Vagina (tissue), 2 donors: ENCODE measurements at regions not wholly inside any gene's neighbourhood (a gene's known extent, or its start where the extent isn't known, plus 50 kb on each side); places are given as distances from the start of the nearest gene placed in this dataset.

Experiments
- DNase-seq, 2 donors: peaks; one replicate each; pipeline ENCODE4 v3.0.0-alpha.2; 2017; ENCODE audit errors: extremely low spot score in 2 of 2
- H3K27ac ChIP-seq: fragments of 200-600 bp; sonication (generic); one replicate; pipeline ENCODE4 v1.5.1; 2019
- H3K27me3 ChIP-seq: fragments of 200-600 bp; sonication (generic); one replicate; pipeline ENCODE4 v1.5.1; 2019
- H3K36me3 ChIP-seq, 2 donors: fragments of 200-600 bp; sonication (generic); one replicate each; pipeline ENCODE4 v1.5.1; 2017 to 2019
- H3K4me1 ChIP-seq: fragments of 200-600 bp; sonication (generic); one replicate; pipeline ENCODE4 v1.5.1; 2019
- H3K4me3 ChIP-seq, 2 donors: fragments of 200-600 bp; sonication (generic); 1 replicate in 1 of 2; 2 replicates in 1 of 2; pipeline ENCODE4 v1.5.1; 2016 to 2019
- H3K9me3 ChIP-seq: fragments of 200-600 bp; sonication (generic); one replicate; pipeline ENCODE4 v1.5.1; 2019
- POLR2A ChIP-seq, 2 donors: fragments of 450-650 bp; IDR thresholded peaks; one replicate each; pipeline ENCODE4 v1.6.1; 2017; ENCODE audit warnings: antibody characterized with exemption in 2 of 2, mild to moderate bottlenecking in 2 of 2, moderate library complexity in 2 of 2
- POLR2AphosphoS5 ChIP-seq, 2 donors: sonication (generic); formaldehyde crosslinking; IDR thresholded peaks; one replicate each; pipeline ENCODE4 v1.9.0; 2017; ENCODE audit warnings: antibody characterized with exemption in 2 of 2, mild to moderate bottlenecking in 2 of 2, low read depth in 1 of 2; ENCODE audit not compliant: insufficient read depth in 1 of 2
- intact Hi-C: fragments of 100-400 bp; cut with DNase I; formaldehyde crosslinking; loops from one replicate; pipeline ENCODE4 v1.15.1; 2023
- TF ChIP-seq, protein P1 (sequence below), 3 experiments: fragments of 450-650 bp in 2 of 3; fragments of 200-600 bp in 1 of 3; sonication (generic) in 1 of 3; IDR thresholded peaks; one replicate each; pipeline ENCODE4 v1.5.1; 2017 to 2019; ENCODE audit warnings: antibody characterized with exemption in 3 of 3, mild to moderate bottlenecking in 2 of 3, moderate library complexity in 2 of 3

DNA sequence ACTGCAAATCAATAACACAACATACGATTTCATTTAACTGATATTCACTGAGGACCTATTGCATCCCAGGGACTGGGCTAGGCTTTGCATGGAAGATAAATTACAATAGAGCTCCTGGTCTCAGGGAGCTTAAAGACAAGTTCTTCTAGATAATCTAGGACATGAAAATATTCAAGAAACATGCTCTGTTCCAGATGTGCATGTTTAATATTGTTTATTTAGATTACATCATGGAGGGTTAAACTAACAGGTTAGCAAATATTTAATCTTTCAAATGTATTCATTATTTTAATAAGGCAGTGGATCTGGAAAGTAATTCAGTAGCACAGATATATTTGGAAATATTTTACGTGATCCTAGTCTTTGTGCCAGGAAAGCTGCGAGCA, 2430.3 kb downstream of the PCDH7 start:
- Histone ChIP-seq H3K4me3 (no peak overlapping the region), H3K36me3 (no peaks in the 10 kb centered on the region), H3K27me3 (no peaks in the 10 kb centered on the region), H3K27ac (no peak overlapping the region), H3K9me3 (no peaks in the 10 kb centered on the region), H3K4me1 (no peaks in the 10 kb centered on the region)
- no peak for DNase-seq
- TF ChIP-seq, protein P1, sequence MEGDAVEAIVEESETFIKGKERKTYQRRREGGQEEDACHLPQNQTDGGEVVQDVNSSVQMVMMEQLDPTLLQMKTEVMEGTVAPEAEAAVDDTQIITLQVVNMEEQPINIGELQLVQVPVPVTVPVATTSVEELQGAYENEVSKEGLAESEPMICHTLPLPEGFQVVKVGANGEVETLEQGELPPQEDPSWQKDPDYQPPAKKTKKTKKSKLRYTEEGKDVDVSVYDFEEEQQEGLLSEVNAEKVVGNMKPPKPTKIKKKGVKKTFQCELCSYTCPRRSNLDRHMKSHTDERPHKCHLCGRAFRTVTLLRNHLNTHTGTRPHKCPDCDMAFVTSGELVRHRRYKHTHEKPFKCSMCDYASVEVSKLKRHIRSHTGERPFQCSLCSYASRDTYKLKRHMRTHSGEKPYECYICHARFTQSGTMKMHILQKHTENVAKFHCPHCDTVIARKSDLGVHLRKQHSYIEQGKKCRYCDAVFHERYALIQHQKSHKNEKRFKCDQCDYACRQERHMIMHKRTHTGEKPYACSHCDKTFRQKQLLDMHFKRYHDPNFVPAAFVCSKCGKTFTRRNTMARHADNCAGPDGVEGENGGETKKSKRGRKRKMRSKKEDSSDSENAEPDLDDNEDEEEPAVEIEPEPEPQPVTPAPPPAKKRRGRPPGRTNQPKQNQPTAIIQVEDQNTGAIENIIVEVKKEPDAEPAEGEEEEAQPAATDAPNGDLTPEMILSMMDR (IDR thresholded peaks at IDR 0.05), result no peak
- TF ChIP-seq POLR2A (IDR thresholded peaks at IDR 0.05) (no peak), POLR2AphosphoS5 (IDR thresholded peaks at IDR 0.05; ENCODE audit: insufficient read depth in 1 of 2, low read depth in 1 of 2) (no peak)
- intact Hi-C loops, result no loop called here

GRCh38 chr4:33160126-33160525, 2440.0 kb downstream of the PCDH7 start:
- Histone ChIP-seq H3K9me3 (no peaks in the 10 kb centered on the region), H3K4me1 (no peaks in the 10 kb centered on the region), H3K27me3 (no peaks in the 10 kb centered on the region), H3K27ac (no peak overlapping the region), H3K4me3 (no peak overlapping the region), H3K36me3 (no peaks in the 10 kb centered on the region)
- no peak for DNase-seq
- TF ChIP-seq, protein P1 (IDR thresholded peaks at IDR 0.05), result no peak
- TF ChIP-seq POLR2A (IDR thresholded peaks at IDR 0.05), result no peak
- no peak for TF ChIP-seq POLR2AphosphoS5 (IDR thresholded peaks at IDR 0.05; ENCODE audit: insufficient read depth in 1 of 2, low read depth in 1 of 2)
- intact Hi-C loops, result no loop called here

- no peaks in the 10 kb centered on the region for H3K27me3 ChIP-seq
- DNase-seq, result no peak
- no peaks in the 10 kb centered on the region for H3K9me3 ChIP-seq
- no peak overlapping the region for H3K27ac ChIP-seq
- H3K36me3 ChIP-seq, result no peaks in the 10 kb centered on the region
- H3K4me1 ChIP-seq, result no peaks in the 10 kb centered on the region
- no peak overlapping the region for H3K4me3 ChIP-seq
- TF ChIP-seq, protein P1 (IDR thresholded peaks at IDR 0.05), result no peak
- TF ChIP-seq POLR2A (IDR thresholded peaks at IDR 0.05) (no peak), POLR2AphosphoS5 (IDR thresholded peaks at IDR 0.05; ENCODE audit: insufficient read depth in 1 of 2, low read depth in 1 of 2) (no peak)
- intact Hi-C loops, result no loop called here
Measured at GRCh38 chr4:33161202-33161601, 2441.0 kb downstream of the PCDH7 start.

GRCh38 chr4:33162122-33162521, 2442.0 kb downstream of the PCDH7 start:
- H3K27me3 ChIP-seq, result no peaks in the 10 kb centered on the region
- intact Hi-C loops, result no loop called here
- no peaks in the 10 kb centered on the region for H3K4me1 ChIP-seq
- TF ChIP-seq POLR2A (IDR thresholded peaks at IDR 0.05) (no peak), POLR2AphosphoS5 (IDR thresholded peaks at IDR 0.05; ENCODE audit: insufficient read depth in 1 of 2, low read depth in 1 of 2) (no peak)
- TF ChIP-seq, protein P1 (IDR thresholded peaks at IDR 0.05), result no peak
- DNase-seq, result no peak
- no peaks in the 10 kb centered on the region for H3K9me3 ChIP-seq
- no peaks in the 10 kb centered on the region for H3K36me3 ChIP-seq
- no peak overlapping the region for H3K27ac ChIP-seq
- no peak overlapping the region for H3K4me3 ChIP-seq

GRCh38 chr4:33171873-33172525, 2451.8 kb downstream of the PCDH7 start:
- DNase-seq, result no peak
- no peak overlapping the region for H3K4me3 ChIP-seq
- H3K27me3 ChIP-seq, result no peaks in the 10 kb centered on the region
- intact Hi-C loops, result no loop called here
- H3K27ac ChIP-seq, result no peak overlapping the region
- no peaks in the 10 kb centered on the region for H3K9me3 ChIP-seq
- TF ChIP-seq, protein P1 (IDR thresholded peaks at IDR 0.05), result no peak
- TF ChIP-seq POLR2AphosphoS5 (IDR thresholded peaks at IDR 0.05; ENCODE audit: insufficient read depth in 1 of 2, low read depth in 1 of 2) (no peak), POLR2A (IDR thresholded peaks at IDR 0.05) (no peak)
- H3K36me3 ChIP-seq, result no peaks in the 10 kb centered on the region
- no peaks in the 10 kb centered on the region for H3K4me1 ChIP-seq
